Myocyte (in vitro differentiated cells): ENCODE measurements at regions not wholly inside any gene's neighbourhood (a gene's known extent, or its start where the extent isn't known, plus 50 kb on each side); places are given as distances from the start of the nearest gene placed in this dataset.
A peak's percentile ranks its signal among the peaks of the same experiment; 100 is the strongest.

ENCODE experiments used
- DNase-seq: peaks from one replicate; pipeline ENCODE4 v3.0.0-alpha.2; 2012; ENCODE audit warnings: low read depth

- DNase-seq = no peak
Measured at GRCh38 chr6:113320653-113321052, 536.5 kb upstream of the MARCKS start.

- no peak for DNase-seq
Measured at GRCh38 chr6:113326781-113327180, 530.4 kb upstream of the MARCKS start.

GRCh38 chr6:113328886-113329381 is 528.2 kb upstream of the MARCKS start:
- DNase-seq = peak; percentile 70

GRCh38 chr6:113329942-113330635 is 527.1 kb upstream of the MARCKS start:
- peak; percentile 31 for DNase-seq

GRCh38 chr6:113330636-113330946 is 526.6 kb upstream of the MARCKS start:
- DNase-seq = no peak

GRCh38 chr6:113331021-113331420 is 526.1 kb upstream of the MARCKS start:
- DNase-seq = no peak

GRCh38 chr6:113338644-113339043 is 518.5 kb upstream of the MARCKS start:
- no peak for DNase-seq

- no peak for DNase-seq
Measured at GRCh38 chr6:113339209-113339608, 517.9 kb upstream of the MARCKS start.

GRCh38 chr6:113340371-113340770 is 516.8 kb upstream of the MARCKS start:
- DNase-seq = no peak

GRCh38 chr6:113343940-113344339 is 513.2 kb upstream of the MARCKS start:
- DNase-seq = no peak

- no peak for DNase-seq
Measured at GRCh38 chr6:113344969-113345368, 512.2 kb upstream of the MARCKS start.

GRCh38 chr6:113347436-113347835 is 509.7 kb upstream of the MARCKS start:
- DNase-seq = peak; percentile 31

- DNase-seq = no peak
Measured at GRCh38 chr6:113350461-113350860, 506.7 kb upstream of the MARCKS start.

- peak; percentile 56 for DNase-seq
Measured at GRCh38 chr6:113351173-113351834, 505.8 kb upstream of the MARCKS start.

- DNase-seq = peak; percentile 47
Measured at GRCh38 chr6:113352029-113352801, 504.9 kb upstream of the MARCKS start.

GRCh38 chr6:113352831-113353230 is 504.3 kb upstream of the MARCKS start:
- no peak for DNase-seq

GRCh38 chr6:113353392-113353791 is 503.8 kb upstream of the MARCKS start:
- DNase-seq = no peak

- no peak for DNase-seq
Measured at GRCh38 chr6:113354204-113354895, 502.8 kb upstream of the MARCKS start.

GRCh38 chr6:113356139-113356538 is 501.0 kb upstream of the MARCKS start:
- DNase-seq = no peak

GRCh38 chr6:113357041-113357440 is 500.1 kb upstream of the MARCKS start:
- DNase-seq = no peak

- no peak for DNase-seq
Measured at GRCh38 chr6:113358063-113358583, 499.0 kb upstream of the MARCKS start.
